ENCODE measurements at regions not wholly inside any gene's neighbourhood (a gene's known extent, or its start where the extent isn't known, plus 50 kb on each side); places are given as distances from the start of the nearest gene placed in this dataset.

DNA sequence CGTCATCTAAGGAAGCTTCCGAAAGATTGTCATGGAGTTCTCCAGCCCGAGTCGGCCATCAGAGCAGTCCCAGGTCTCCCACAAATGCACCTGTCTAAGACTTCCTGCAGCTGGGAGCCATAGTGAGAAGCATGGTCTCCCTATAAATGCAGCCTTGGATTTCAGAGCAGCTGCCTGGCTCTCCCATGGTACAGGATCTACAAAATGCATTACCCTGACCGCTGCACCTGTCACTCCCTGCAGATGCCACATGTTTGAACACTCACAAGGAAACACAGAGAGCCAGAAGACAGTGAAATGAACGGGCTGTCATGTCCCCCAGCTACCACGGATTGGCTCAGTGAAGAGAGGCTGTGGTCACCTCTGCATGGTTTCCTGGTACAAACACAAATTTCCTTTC lies 702.7 kb downstream of the MED13L start:
- TF ChIP-seq, protein P1, sequence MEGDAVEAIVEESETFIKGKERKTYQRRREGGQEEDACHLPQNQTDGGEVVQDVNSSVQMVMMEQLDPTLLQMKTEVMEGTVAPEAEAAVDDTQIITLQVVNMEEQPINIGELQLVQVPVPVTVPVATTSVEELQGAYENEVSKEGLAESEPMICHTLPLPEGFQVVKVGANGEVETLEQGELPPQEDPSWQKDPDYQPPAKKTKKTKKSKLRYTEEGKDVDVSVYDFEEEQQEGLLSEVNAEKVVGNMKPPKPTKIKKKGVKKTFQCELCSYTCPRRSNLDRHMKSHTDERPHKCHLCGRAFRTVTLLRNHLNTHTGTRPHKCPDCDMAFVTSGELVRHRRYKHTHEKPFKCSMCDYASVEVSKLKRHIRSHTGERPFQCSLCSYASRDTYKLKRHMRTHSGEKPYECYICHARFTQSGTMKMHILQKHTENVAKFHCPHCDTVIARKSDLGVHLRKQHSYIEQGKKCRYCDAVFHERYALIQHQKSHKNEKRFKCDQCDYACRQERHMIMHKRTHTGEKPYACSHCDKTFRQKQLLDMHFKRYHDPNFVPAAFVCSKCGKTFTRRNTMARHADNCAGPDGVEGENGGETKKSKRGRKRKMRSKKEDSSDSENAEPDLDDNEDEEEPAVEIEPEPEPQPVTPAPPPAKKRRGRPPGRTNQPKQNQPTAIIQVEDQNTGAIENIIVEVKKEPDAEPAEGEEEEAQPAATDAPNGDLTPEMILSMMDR (IDR thresholded peaks at IDR 0.05; ENCODE audit: extremely low read depth, missing control alignments) = no peak
- no peak for DNase-seq (ENCODE audit: low spot score)

DNA sequence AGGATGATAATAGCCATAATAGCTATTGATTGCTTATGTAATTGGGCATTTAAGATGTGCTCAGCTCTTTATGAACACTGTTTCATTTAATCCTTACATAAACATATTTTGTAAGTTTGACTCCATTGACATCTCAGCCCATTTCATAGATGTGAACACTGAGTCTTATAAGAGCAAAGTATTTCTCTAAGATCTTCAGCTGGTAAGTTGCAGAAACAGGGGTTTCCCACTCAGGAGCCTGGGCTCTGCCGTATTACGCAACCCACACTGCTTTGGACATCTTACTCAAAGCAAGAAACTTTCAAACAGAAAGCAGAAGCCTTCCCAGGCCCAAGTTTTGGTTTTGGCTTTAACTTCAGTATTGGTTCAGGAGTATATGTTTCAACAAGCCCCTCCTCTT lies 705.1 kb downstream of the MED13L start:
- TF ChIP-seq, protein P1 (IDR thresholded peaks at IDR 0.05; ENCODE audit: extremely low read depth, missing control alignments) = no peak
- peak; percentile 73 for DNase-seq (ENCODE audit: low spot score)

DNA sequence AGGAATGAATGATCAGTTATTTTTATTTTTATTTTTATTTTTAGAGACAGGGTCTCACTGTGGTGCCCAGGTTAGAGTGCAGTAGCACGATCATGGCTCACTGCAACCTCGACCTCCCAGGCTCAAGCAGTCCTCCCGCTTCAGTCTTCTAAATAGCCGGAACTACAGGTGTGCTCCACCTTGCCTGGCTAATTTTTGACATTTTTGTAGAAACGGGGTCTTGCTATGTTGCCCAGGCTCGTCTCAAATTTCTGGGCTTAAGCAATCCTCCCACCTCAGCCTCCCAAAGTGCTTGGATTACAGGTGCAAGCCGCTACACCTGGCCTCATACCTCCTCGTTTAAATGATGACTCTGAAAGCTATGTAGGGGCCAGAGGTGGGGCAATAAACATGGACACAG lies 706.0 kb downstream of the MED13L start:
- no peak for DNase-seq (ENCODE audit: low spot score)
- TF ChIP-seq, protein P1 (IDR thresholded peaks at IDR 0.05; ENCODE audit: extremely low read depth, missing control alignments) = no peak

DNA sequence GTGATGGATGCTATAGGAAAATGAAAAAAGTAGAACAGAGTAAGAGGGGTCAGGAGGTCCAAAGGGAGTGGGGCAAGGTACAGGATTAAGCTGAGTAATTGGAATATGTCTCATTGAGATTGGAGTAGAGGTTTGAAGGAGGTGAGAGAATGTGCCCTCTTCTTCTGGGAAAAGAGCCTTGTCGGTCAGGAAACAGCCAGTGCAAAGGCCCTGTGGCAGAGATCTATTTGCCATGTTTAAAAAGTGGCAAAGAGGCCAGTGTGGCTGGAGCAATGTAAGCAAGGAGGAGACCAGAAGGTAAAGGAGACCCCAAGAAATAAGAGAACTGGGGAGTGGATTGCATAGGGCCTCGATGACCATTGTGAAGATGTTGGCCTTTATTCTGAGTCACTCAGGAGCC lies 706.5 kb downstream of the MED13L start:
- TF ChIP-seq, protein P1 (IDR thresholded peaks at IDR 0.05; ENCODE audit: extremely low read depth, missing control alignments) = no peak
- no peak for DNase-seq (ENCODE audit: low spot score)

DNA sequence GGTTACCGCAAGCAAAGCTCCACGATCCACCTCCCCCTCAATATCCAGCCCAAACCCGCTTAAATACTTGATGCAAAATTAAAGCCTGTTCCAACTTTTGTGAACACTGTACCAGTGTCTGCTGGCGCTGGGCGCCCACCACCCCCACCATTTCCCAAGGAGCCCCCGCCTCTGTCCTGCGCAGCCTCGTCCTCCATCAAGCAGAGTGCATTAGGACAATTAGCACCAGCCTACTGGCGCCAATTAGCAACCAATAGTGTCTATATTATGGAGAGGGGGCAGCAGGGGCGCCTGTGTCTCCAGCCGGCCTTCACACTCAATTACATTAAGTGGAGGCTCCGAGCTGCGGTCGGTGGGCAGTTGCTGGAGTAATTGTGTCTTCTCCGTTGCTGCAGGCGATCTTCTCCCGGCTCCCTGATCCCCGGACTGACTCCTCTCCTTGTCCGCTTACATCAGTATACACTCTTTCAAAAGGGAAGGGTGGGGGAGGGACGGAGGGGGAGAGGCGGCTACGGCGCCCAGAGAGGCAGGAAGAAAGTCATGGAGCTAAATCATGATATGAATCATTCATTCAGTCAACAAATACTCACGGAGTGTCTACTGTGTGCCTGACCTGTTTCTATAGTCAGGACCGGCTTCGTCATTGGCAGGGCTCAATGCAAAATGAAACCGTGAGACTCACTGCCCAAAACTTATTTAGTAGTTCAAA lies 707.3 kb downstream of the MED13L start:
- TF ChIP-seq, protein P1 (IDR thresholded peaks at IDR 0.05; ENCODE audit: extremely low read depth, missing control alignments) = no peak
- no peak for DNase-seq (ENCODE audit: low spot score)

DNA sequence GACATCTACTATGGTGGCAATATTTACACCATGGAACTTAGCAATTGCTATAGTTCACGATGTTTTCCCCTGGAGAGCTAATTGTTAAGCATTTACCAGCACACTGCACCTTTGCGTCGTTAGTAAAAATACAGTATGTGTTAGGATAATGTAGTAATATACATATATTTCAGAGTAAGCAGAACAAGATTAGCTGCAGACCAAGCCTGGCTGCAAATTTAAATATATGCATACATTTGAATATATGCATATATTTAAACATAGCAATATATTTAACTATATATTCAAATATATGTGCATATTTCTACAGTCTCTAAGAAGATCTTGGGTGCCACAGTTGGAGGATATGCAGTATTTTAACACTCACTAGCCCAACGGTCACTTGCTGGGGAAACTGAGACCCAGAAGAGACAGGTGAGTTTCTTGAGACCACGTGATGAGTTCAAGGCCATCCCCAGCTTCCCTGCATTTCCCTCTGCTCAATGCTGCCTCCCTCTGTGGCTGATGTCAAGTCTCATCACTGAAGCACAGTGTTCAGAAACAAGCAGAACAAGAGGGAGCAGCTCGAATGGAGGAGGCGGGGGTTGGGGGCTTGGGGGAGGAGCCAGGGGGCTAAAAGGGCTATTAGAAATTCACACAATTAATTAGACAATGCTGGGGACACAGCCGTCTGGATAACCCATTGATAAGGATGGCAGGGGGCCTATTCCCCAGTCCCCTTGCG lies 708.0 kb downstream of the MED13L start:
- TF ChIP-seq, protein P1 (IDR thresholded peaks at IDR 0.05; ENCODE audit: extremely low read depth, missing control alignments) = no peak
- DNase-seq (ENCODE audit: low spot score) = no peak

DNA sequence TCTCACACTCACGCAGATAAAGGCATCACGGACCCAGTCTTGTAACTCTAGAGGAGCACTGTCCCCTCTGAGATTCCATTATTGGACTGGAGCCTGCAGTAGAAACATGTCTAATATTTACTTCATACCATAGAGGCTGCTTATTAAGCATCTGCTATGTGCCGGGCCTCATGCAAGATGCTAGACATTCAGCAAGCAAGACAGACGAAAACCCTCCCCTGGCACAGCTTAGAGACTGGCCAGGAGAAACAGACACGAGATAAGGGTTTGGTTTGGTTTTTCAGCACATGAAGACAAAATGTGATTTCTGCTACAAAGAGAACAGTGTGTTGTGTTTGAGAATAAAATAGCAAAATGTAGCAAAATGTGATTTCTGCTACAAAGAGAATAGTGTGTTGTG lies 719.2 kb downstream of the MED13L start:
- TF ChIP-seq, protein P1 (IDR thresholded peaks at IDR 0.05; ENCODE audit: extremely low read depth, missing control alignments) = no peak
- DNase-seq (ENCODE audit: low spot score) = no peak

Data from GM20000 (cell line).